ENCODE measurements at regions not wholly inside any gene's neighbourhood (a gene's known extent, or its start where the extent isn't known, plus 50 kb on each side); places are given as distances from the start of the nearest gene placed in this dataset.
"Not testable (repeated sequence)": the region's sequence is repeated elsewhere in the genome, so short reads cannot be mapped to it uniquely, and the experiment has no call there.

GRCh38 chr1:165147799-165148198 is 208.7 kb downstream of the LMX1A start:
- no peak for DNase-seq

- peak; percentile 79 for DNase-seq
Observed at GRCh38 chr1:165144757-165145397, 211.6 kb downstream of the LMX1A start.

DNA sequence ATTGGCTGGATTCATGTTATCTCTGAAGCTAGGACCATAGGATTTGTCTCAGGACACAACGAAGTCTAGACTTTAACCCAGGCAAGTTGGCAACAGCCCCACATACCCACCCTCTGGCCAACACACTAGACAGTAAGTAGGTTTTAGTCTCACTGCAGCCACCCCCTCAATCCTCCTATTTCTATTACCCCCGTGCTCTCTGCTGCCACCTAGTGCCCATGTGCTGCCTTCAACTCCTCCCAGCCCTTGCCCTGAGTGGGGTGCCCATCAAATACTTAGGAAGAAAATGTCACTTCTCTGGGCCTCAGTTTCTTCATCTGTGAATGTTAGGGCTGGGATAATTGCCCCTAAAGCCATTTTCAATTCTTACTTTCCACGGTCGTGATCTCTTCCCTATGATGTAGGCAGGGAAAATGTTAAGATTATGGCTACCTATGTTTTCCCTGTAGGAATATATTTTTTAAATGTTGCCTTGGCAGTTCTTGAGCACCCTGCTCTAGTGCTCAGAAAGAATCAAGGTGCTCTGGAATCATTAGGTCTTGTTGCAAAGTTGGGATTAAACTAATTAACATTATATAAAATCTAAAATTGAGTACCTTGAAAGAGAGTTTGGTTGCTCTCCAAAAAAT is 213.0 kb downstream of the LMX1A start:
- DNase-seq, result no peak

DNA sequence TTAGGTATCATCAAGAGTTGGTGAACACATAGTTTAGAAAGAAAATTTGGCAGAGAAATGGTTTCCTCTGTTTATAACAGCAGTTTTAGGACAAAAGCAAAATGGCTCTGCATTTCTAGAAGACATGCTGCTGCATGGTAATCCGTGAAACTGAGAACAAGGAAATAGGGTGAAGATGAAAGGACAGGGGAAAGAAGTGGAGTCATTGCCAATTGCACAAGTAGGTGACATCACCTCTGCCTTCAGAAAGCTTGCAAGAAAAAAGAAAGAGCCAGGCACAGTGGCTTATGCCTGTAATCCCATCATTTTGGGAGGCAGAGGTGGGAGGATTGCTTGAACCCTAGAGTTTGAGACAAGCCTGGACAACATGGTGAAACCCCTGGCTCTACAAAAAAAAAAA is 217.6 kb downstream of the LMX1A start:
- no peak for DNase-seq

DNA sequence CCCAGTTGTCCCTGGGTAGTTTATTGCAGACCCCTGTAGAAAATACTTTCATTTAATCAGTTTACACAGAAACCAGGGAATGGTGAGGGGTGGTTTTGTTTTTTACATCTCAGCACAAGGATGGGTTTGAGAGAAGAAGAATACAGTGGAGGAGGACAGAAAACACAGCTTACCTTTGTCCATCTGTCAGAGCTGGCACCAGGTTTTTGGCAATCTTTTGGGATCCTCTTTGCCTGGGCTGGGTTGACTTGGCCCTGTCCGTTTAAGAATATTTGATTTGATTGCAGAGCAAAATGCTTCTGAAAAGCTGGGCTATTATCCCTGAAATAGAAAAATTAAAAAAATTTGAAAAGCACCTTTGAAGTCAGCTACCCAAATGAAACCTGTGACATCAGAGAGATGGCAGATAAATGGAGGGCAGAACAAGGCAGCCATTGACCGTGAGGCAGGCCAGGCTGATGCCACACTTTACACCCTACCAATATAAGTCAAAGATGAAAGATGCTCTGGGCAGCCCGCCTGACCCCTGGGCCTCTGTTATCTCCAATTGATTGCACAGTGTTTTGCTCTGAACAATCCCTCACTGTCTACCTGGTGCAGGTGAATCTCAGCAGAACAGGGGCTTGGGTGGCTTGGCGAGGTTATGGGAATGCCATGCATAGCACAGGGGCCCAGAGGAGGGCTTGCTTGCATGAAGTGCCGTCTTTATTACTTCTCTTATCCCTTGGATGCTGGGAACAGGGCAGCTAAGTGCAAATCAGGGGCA is 218.8 kb downstream of the LMX1A start:
- DNase-seq, result no peak

- DNase-seq, result no peak
Observed at GRCh38 chr1:165134431-165134830, 222.1 kb downstream of the LMX1A start.

GRCh38 chr1:165129568-165130164 is 226.8 kb downstream of the LMX1A start:
- peak; percentile 90 for DNase-seq

GRCh38 chr1:165124772-165125171 is 231.7 kb downstream of the LMX1A start:
- no peak for DNase-seq

GRCh38 chr1:165119086-165119485 is 237.4 kb downstream of the LMX1A start:
- no peak for DNase-seq

DNA sequence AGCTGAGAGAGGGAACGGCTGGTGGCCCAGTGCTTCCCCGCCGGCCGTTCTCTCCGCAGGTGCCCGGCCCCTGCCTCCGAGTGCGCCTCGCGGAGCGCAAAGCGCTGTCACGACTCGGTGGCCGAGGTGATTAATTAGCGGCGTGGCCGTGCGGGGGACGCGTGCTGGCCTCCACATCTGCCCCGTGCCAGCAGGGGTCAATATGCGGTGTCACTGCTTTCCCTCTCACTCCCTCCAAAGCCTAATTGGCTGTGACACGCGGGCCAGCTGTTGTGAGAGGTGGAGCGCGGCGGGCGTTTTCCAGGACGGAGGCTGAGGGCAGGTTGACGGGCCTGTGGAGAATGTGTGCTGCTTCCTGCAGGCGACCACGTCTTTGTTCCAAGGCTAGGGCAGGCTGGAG is 239.0 kb downstream of the LMX1A start:
- no peak for DNase-seq

- DNase-seq, result no peak
Observed at GRCh38 chr1:165116732-165117131, 239.8 kb downstream of the LMX1A start.

- DNase-seq, result no peak
Observed at GRCh38 chr1:165116171-165116570, 240.3 kb downstream of the LMX1A start.

DNA sequence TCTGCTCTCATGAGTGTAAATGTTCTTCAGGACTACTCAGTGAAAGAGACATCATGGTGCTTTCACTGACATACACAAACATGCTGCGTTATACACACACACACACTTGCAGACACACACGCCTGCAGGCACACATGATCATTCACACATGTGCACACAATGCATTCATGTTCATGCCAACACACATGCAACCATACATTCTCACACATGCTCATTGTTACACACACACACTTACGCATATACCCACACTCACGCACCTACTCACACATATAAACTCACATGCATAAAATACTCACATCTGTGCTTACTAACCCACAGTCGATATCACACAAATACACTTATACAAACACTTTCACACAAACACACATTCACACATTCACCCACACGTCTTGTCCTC is 241.6 kb downstream of the LMX1A start:
- no peak for DNase-seq

GRCh38 chr1:165114022-165114888 is 242.3 kb downstream of the LMX1A start:
- DNase-seq, result peak; percentile 89

GRCh38 chr1:165112260-165112659 is 244.3 kb downstream of the LMX1A start:
- no peak for DNase-seq

GRCh38 chr1:165109013-165109412 is 247.5 kb downstream of the LMX1A start:
- DNase-seq, result peak; percentile 81

DNA sequence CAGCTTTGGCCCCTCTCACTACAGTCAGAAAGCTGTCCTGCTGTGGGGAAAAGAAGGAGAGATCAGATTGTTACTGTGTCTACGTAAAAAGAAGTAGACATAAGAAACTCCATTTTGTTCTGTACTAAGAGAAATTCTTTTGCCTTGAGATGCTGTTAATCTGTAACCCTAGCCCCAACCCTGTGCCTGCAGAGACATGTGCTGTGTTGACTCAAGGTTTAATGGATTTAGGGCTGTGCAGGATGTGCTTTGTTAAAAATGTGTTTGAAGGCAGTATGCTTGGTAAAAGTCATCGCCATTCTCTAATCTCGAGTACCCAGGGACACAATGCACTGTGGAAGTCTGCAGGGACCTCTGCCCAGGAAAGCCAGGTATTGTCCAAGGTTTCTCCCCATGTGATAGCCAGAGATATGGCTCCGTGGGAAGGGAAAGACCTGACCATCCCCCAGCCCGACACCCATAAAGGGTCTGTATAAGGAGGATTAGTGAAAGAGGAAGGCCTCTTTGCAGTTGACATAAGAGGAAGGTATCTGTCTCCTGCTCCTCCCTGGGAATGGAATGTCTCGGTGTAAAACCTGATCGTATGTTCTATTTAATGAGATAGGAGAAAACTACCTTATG is 263.9 kb downstream of the LMX1A start:
- DNase-seq, result not testable (repeated sequence)

DNA sequence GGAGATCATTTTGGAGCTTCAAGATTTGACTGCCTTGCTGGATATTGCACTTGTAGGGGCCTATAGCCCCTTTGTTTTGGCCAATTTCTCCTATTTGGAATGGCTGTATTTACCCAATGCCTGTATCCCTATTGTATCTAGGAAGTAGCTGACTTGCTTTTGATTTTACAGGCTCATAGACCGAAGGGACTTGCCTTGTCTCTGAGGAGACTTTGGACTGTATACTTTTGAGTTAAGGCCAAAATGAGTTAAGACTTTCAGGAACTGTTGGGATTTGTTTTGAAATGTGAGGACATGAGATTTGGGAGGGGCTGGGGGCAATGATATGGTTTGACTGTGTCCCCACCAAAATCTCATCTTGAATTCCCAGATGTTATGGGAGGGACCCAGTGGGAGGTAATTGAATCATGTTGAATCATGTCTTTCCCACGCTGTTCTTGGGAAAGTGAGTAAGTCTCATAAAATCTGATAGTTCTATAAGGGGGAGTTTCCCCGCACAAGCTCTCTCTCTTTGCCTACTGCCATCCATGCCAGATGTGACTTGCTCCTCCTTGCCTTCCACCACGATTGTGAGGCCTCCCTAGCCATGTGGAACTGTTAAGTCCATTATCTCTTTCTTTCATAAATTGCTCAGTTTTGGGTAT is 276.1 kb downstream of the LMX1A start:
- no peak for DNase-seq

GRCh38 chr1:165078391-165078790 is 278.1 kb downstream of the LMX1A start:
- no peak for DNase-seq

GRCh38 chr1:165075725-165076370 is 280.7 kb downstream of the LMX1A start:
- peak; percentile 64 for DNase-seq
